Activated CD4-positive, alpha-beta T cell treated with anti-CD3 and anti-CD28 coated beads, Interleukin-2, amount 10 ng/mL, durations not matched to agents 7 days and 5 days (primary cell): ENCODE measurements at regions not wholly inside any gene's neighbourhood (a gene's known extent, or its start where the extent isn't known, plus 50 kb on each side); places are given as distances from the start of the nearest gene placed in this dataset.
"Not testable (repeated sequence)": the region's sequence is repeated elsewhere in the genome, so short reads cannot be mapped to it uniquely, and the experiment has no call there.

Experiments
- CTCF ChIA-PET: fragments of 350-600 bp; sonication (Branson Sonifier 250); formaldehyde crosslinking; loops from one replicate; lab custom pipeline; 2021; ENCODE audit warnings: antibody characterized with exemption; lab: Charles Lee
- POLR2A ChIA-PET: fragments of 350-600 bp; sonication (Branson Sonifier 250); formaldehyde crosslinking; loops from one replicate; lab custom pipeline; 2021; ENCODE audit warnings: antibody characterized with exemption; lab: Charles Lee
- DNase-seq: peaks from one replicate; pipeline ENCODE4 v3.0.0-alpha.2; 2020
- H3K27ac Mint-ChIP-seq: one replicate; pipeline ENCODE4 v1.8.0; 2021; ENCODE audit warnings: mild to moderate bottlenecking, moderate library complexity, mixed read lengths
- H3K27me3 Mint-ChIP-seq: one replicate; pipeline ENCODE4 v1.8.0; 2021; ENCODE audit warnings: mixed read lengths
- H3K36me3 Mint-ChIP-seq: one replicate; pipeline ENCODE4 v1.8.0; 2021; ENCODE audit warnings: low read depth, mixed read lengths
- H3K4me1 Mint-ChIP-seq: one replicate; pipeline ENCODE4 v1.8.0; 2021; ENCODE audit warnings: mixed read lengths
- H3K4me3 Mint-ChIP-seq: one replicate; pipeline ENCODE4 v1.8.0; 2021; ENCODE audit warnings: mild to moderate bottlenecking, moderate library complexity, mixed read lengths
- H3K9me3 Mint-ChIP-seq: one replicate; pipeline ENCODE4 v1.8.0; 2021; ENCODE audit warnings: mixed read lengths

DNA sequence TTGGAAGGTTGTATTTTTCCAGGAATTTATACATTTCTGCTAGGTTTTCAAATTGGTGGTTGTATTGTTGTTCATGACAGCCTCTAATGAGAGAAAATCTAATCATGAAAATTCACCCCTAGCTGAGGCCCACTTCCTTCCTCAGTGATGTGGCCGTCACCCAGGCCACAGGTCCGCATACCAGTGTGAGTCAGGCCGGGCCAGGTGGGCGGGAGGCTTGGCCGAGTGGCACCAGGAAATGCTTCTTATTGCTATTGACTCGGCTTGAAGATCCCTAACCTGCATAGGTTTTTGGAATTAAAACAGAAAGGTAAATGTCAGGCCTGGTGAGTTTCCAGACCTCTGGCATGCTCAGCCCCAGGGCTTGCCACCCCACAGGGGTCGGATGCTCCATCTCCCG, 88.7 kb downstream of the SCGB2B2 start:
- ChIA-PET CTCF (no interaction called here), POLR2A (no interaction called here)
- Mint-ChIP-seq H3K27me3 (no peaks in the 10 kb centered on the region), H3K4me3 (no peak overlapping the region), H3K9me3 (peaks cover 21% of the 10 kb centered on the region), H3K36me3 (no peaks in the 10 kb centered on the region), H3K27ac (no peak overlapping the region), H3K4me1 (no peaks in the 10 kb centered on the region)
- DNase-seq: no peak

DNA sequence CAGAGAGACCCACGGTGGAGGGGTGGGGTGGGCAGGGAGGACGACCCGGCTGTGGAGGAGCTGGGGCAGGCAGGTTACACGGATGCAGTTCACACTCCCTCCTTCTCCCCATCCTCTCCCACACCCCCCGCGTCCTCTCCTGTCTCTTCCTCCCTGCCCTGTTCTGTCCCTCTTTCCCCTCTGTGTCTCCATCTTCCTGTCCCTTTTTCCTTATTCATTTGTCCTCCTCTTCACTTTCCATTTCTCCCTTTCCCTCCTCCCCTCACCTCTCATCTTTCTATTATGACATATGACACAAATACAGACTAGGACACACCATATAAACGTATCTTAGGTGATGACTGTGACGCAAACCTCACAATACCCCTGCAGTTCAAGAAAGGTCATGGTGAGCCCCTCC, 96.6 kb downstream of the SCGB2B2 start:
- Mint-ChIP-seq H3K27me3 (peaks cover 2% of the 10 kb centered on the region), H3K4me1 (no peaks in the 10 kb centered on the region), H3K27ac (no peak overlapping the region), H3K9me3 (peaks cover 9% of the 10 kb centered on the region), H3K4me3 (no peak overlapping the region), H3K36me3 (no peaks in the 10 kb centered on the region)
- DNase-seq: no peak
- POLR2A ChIA-PET: no interaction called here
- CTCF ChIA-PET: no interaction called here

DNA sequence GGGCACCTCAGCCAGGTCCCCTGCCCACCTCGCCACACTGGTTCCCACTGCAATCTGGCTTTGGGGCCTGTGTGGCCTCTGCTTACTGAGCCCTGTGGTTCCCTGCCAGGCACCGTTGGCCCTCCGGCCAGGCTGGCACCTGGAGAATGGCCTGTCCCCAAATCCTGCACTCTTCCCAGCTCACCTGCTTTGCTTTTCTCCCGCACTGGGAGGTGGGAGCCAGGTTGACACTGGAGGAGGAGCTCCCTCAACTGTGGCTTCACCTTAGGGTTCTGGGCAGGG, 97.0 kb downstream of the SCGB2B2 start:
- Mint-ChIP-seq H3K9me3 (peaks cover 11% of the 10 kb centered on the region), H3K36me3 (no peaks in the 10 kb centered on the region), H3K4me1 (no peaks in the 10 kb centered on the region), H3K4me3 (no peak overlapping the region), H3K27ac (no peak overlapping the region), H3K27me3 (peaks cover 2% of the 10 kb centered on the region)
- no peak for DNase-seq
- CTCF ChIA-PET: no interaction called here
- POLR2A ChIA-PET: no interaction called here

DNA sequence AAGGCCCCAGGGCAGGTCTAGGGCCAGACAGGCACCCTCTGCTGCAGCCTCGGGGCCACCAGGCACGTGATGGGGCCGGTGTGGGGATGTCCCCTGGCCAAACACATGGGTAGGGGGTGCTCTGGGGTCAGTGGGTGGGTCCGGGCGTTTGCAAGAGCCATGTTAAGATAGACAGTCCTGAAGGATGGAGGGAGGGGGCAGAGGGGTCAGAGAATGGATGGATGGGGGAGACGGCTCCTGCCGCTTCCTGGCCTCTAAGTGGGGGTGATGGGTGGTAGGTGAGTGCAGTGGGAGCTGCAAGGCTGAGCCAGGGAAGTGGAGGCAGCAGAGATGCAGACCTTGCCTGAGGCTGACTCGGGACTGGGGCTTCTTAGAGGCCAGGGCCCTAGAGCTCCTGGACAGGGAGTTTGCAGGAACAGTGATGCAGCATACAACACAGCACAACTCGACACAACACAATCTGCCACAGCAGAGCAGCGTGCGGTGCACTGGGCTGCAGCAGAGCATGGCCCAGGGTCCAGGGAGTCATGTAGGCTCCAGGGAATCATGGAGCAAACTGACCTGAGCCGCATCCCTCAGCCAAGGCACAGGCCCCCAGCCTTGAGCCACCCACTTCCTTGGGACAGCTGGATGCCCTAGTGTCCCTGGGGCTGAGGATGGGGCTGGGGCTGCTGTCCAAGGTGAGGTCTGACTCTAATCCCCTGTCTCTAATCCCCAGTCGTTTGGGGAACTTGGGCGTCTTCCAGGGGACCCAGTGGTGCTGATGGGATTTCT, 97.5 kb downstream of the SCGB2B2 start:
- Mint-ChIP-seq H3K27me3 (peaks cover 2% of the 10 kb centered on the region), H3K4me1 (no peaks in the 10 kb centered on the region), H3K9me3 (peaks cover 14% of the 10 kb centered on the region), H3K27ac (no peak overlapping the region), H3K4me3 (no peak overlapping the region), H3K36me3 (no peaks in the 10 kb centered on the region)
- CTCF ChIA-PET: no interaction called here
- DNase-seq: no peak
- POLR2A ChIA-PET: no interaction called here

DNA sequence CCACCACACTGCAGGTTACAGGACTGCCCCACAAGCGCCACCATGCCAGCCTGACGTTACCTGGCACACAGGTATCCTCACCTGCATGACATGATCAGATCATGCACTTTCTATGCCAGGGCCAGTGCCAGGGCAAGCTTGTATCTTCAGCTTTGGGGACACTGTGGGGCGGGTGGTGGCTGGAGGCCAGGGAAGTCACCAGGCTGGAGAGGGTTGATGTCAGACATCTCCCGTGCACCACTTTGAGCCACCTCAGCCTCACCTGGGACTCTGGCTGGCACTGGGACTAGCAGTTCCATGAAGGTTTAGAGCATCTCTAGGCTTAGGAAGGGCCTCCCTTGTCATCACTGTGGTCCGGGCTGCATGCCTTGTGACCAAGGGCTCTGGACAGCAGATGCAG, 97.2 kb downstream of the WTIP start:
- Mint-ChIP-seq H3K9me3 (peaks cover 10% of the 10 kb centered on the region), H3K4me1 (no peaks in the 10 kb centered on the region), H3K36me3 (no peaks in the 10 kb centered on the region), H3K27ac (no peak overlapping the region), H3K27me3 (peaks cover 2% of the 10 kb centered on the region), H3K4me3 (no peak overlapping the region)
- CTCF ChIA-PET: no interaction called here
- POLR2A ChIA-PET: no interaction called here
- no peak for DNase-seq

- H3K4me3 Mint-ChIP-seq: no peak overlapping the region
- peaks cover 2% of the 10 kb centered on the region for H3K27me3 Mint-ChIP-seq
- H3K4me1 Mint-ChIP-seq: no peaks in the 10 kb centered on the region
- ChIA-PET POLR2A (no interaction called here), CTCF (no interaction called here)
- peaks cover 9% of the 10 kb centered on the region for H3K9me3 Mint-ChIP-seq
- no peaks in the 10 kb centered on the region for H3K36me3 Mint-ChIP-seq
- no peak for DNase-seq
- H3K27ac Mint-ChIP-seq: no peak overlapping the region
Measured at GRCh38 chr19:34578173-34578572, 96.6 kb downstream of the WTIP start.

DNA sequence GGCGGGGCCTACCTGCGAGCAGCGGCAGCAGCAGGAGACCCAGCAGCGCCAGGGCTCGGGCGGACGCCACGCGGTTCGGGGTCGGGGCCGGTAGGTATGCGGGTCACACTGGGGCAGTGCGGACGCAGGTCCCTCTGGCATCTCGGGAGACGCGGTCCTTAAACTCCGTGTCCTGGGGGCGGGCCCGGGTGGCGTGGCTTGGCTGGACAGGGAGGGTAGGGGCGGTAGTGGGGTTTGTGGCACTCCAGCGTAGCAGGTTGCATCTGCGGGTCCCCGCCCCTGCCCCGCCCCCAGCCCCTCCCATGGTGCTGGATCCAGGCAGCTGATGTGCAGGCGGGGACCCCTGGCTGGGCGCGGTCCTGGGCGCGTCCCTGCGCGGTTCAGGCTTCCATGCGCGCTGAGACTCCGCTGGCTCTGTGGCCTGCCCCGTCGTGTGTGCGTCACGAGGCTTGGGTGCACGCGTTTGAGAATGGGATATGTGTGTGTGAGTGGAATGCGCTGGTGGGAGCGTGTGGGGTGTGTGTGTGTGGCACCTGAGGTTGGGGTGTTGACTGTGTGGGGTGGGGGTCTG, 96.1 kb downstream of the WTIP start:
- no peak for DNase-seq
- Mint-ChIP-seq H3K4me3 (no peak overlapping the region), H3K27ac (no peak overlapping the region), H3K9me3 (peaks cover 10% of the 10 kb centered on the region), H3K36me3 (no peaks in the 10 kb centered on the region), H3K4me1 (no peaks in the 10 kb centered on the region), H3K27me3 (peaks cover 2% of the 10 kb centered on the region)
- POLR2A ChIA-PET: no interaction called here
- CTCF ChIA-PET: no interaction called here

DNA sequence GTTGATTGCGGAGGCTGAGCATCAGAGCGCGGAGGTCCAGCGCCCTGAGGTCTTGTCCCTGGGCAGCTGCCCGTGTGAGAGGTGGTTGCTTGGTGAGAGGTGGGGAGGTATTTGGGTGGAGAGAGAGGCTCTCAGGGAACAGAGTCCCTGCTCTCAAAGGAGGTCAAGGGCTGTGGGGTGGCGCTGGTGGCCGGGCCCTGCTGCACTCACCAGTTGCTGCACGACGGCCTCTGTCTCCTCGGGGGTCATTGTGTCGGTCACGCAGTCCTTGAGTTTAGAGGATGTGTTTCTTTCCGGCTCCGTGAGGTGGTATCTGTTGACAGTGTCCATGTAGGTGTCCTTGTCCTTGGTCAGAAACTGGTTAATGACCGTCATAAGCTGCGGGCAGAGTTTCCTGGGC, 95.5 kb downstream of the WTIP start:
- CTCF ChIA-PET: no interaction called here
- H3K9me3 Mint-ChIP-seq: peaks cover 10% of the 10 kb centered on the region
- H3K27ac Mint-ChIP-seq: no peak overlapping the region
- no peak for DNase-seq
- no peaks in the 10 kb centered on the region for H3K4me1 Mint-ChIP-seq
- H3K36me3 Mint-ChIP-seq: no peaks in the 10 kb centered on the region
- no peak overlapping the region for H3K4me3 Mint-ChIP-seq
- peaks cover 2% of the 10 kb centered on the region for H3K27me3 Mint-ChIP-seq
- POLR2A ChIA-PET: no interaction called here

DNA sequence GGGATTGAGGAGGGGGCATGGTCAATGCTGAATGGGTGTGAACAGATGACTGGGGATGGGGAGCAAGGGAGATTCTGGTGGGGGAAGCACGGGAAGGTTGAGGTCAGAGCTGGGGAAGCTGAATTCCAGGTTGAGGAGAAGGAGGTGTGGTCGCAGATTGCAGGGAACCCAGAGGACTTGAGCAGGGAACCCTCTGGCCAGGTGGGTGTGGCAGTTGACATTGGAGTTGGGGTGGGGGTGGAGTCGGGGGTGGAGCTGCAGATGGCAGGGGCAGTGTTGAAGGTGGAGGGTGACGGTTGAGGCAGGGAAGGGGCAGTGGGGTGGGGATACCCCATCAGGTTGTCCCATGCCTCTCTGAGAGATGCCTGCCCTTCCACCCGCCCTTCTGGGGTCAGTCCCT, 94.7 kb downstream of the WTIP start:
- ChIA-PET CTCF (interaction anchor here (1.2 kb wide), 1 partner anchor 317 kb away, joined by 3 read pairs; no protein-coding TSS in a partner anchor), POLR2A (no interaction called here)
- H3K36me3 Mint-ChIP-seq: no peaks in the 10 kb centered on the region
- no peak overlapping the region for H3K4me3 Mint-ChIP-seq
- peaks cover 2% of the 10 kb centered on the region for H3K27me3 Mint-ChIP-seq
- no peaks in the 10 kb centered on the region for H3K4me1 Mint-ChIP-seq
- H3K9me3 Mint-ChIP-seq: peaks cover 10% of the 10 kb centered on the region
- DNase-seq: no peak
- H3K27ac Mint-ChIP-seq: no peak overlapping the region

DNA sequence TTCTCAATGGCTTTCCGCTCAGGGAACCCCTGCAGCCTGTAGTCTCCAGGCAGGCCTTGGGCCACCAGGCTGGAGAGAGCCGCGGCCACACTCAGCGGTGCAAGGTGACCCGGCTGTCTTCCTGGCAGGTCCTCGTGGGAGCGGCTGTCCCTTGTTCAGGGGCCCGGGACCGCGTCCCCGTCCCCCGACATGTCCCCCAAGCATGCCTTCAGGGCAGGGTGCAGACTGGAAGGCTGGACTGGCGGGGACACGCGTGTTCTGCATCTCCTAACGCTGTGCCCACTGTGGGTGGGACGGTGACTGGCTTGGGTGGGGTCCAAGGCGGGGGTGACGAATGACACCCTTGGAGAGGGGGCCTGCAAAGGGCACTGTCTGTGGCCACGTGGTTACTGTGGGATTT, 93.6 kb downstream of the WTIP start:
- POLR2A ChIA-PET: no interaction called here

DNA sequence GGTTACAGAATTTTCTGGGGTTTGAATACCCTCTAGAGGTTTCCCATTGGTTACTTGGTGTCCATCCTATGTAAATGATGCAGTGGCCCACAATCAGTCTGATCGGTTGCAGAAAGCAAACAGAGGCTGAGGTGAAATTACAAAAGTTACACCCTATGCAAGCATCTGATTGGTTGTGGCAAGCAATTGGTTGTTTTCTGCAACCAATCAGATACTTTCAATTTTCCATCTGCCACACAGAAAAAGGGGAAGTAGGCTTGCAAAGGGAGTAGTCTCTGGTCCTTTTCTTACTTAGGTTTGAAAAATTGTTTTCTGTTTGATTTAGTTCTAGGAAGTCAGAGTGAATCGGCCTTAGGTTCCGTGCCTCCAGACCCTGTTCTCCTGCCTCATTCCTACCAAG, 93.1 kb downstream of the WTIP start:
- peaks cover 5% of the 10 kb centered on the region for H3K36me3 Mint-ChIP-seq

More for the DNA sequence above, 93.6 kb downstream of the WTIP start:
- Mint-ChIP-seq H3K36me3 (peaks cover 4% of the 10 kb centered on the region), H3K27me3 (peaks cover 2% of the 10 kb centered on the region), H3K4me3 (no peak overlapping the region), H3K9me3 (peaks cover 16% of the 10 kb centered on the region), H3K4me1 (no peaks in the 10 kb centered on the region), H3K27ac (no peak overlapping the region)
- DNase-seq: no peak
- CTCF ChIA-PET: interaction anchor here (1.2 kb wide), 1 partner anchor 318 kb away, joined by 3 read pairs; no protein-coding TSS in a partner anchor

DNA sequence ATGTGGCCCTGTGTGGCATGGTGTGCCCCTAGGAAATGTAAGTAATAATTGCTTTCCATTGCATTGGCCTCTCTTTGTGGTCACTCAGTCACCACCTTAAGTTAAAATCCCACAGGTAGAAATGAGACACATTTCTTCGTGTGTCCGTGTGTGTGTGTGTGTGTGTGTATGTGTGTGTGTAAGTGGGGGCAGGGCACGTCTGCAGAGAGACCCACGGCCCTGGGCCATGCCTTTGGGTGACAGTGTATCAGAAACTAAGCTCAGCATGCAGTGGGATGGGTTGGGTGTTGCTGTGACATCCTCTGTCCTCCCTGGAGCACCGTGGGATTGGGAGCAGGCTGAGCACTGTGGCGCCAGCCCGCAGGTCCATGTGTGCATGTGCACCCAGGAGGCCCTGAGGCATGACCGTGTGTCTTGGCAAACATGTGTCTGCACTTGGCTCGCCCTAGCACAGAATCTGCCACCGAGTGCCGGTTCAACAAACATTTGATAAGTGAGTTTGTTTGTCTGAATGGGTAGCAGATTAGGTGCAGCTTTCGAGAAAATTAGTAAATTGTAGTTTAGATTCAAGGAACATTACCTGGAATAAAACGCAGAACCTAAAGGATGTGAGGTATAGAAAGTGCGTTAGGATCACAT, 91.8 kb downstream of the WTIP start:
- H3K4me1 Mint-ChIP-seq: no peaks in the 10 kb centered on the region
- ChIA-PET CTCF (interaction anchor here (0.6 kb wide), 1 partner anchor 58 kb away, joined by 3 read pairs; no protein-coding TSS in a partner anchor), POLR2A (no interaction called here)
- peaks cover 2% of the 10 kb centered on the region for H3K27me3 Mint-ChIP-seq
- DNase-seq: no peak
- no peak overlapping the region for H3K27ac Mint-ChIP-seq
- H3K9me3 Mint-ChIP-seq: peaks cover 23% of the 10 kb centered on the region
- no peak overlapping the region for H3K4me3 Mint-ChIP-seq
- peaks cover 6% of the 10 kb centered on the region for H3K36me3 Mint-ChIP-seq

More for the DNA sequence above, 93.1 kb downstream of the WTIP start:
- Mint-ChIP-seq H3K27ac (no peak overlapping the region), H3K27me3 (peaks cover 2% of the 10 kb centered on the region), H3K4me3 (no peak overlapping the region), H3K4me1 (no peaks in the 10 kb centered on the region), H3K9me3 (peaks cover 19% of the 10 kb centered on the region)
- no peak for DNase-seq
- CTCF ChIA-PET: no interaction called here
- POLR2A ChIA-PET: no interaction called here

DNA sequence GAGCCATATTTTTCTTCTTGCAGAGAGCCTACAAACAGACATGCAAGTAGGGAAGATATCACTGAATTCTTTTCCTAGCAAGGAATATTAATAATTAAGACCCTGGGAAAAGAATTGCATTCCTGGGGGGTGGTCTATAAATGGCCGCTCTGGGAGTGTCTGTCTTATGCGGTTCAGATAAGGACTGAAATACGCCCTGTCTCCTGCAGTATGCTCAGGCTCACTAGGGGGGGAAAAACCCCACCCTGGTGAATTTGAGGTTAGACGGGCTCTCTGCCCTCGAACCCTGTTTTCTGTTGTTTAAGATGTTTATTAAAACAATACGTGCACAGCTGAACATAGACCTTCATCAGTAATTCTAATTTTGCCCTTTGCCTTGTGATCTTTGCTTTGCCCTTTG, 88.6 kb downstream of the WTIP start:
- H3K27me3 Mint-ChIP-seq, DNase-seq, CTCF ChIA-PET: not testable (repeated sequence)

More for the DNA sequence above, 88.6 kb downstream of the WTIP start:
- POLR2A ChIA-PET, H3K27ac Mint-ChIP-seq, H3K36me3 Mint-ChIP-seq, H3K4me1 Mint-ChIP-seq, H3K4me3 Mint-ChIP-seq: not testable (repeated sequence)
- H3K9me3 Mint-ChIP-seq: peaks cover 35% of the 10 kb centered on the region
